Neural cell (in vitro differentiated cells): ENCODE measurements at regions not wholly inside any gene's neighbourhood (a gene's known extent, or its start where the extent isn't known, plus 50 kb on each side); places are given as distances from the start of the nearest gene placed in this dataset.

Experiments
- EP300 ChIP-seq: fragments of 450-650 bp; conservative IDR thresholded peaks from 2 replicates; pipeline ENCODE4 v1.6.1; 2014; ENCODE audit warnings: antibody characterized with exemption, mild to moderate bottlenecking, moderate library complexity; ENCODE audit not compliant: poor library complexity, severe bottlenecking
- EZH2 ChIP-seq: fragments of 200-600, 300-800 bp; shearing (Covaris generic), sonication (generic); IDR thresholded peaks from 2 replicates; pipeline ENCODE4 v1.6.1; 2014; ENCODE audit warnings: antibody characterized with exemption, low read length, borderline replicate concordance, mild to moderate bottlenecking; ENCODE audit not compliant: insufficient read depth, poor library complexity, severe bottlenecking
- POLR2AphosphoS5 ChIP-seq: IDR thresholded peaks from 2 replicates; pipeline ENCODE4 v1.6.1; 2012
- SMC3 ChIP-seq: fragments of 450-650 bp; conservative IDR thresholded peaks from 2 replicates; pipeline ENCODE4 v1.6.1; 2014; ENCODE audit warnings: antibody characterized with exemption, mild to moderate bottlenecking, moderate library complexity; ENCODE audit not compliant: poor library complexity
- TAF1 ChIP-seq: IDR thresholded peaks from 2 replicates; pipeline ENCODE4 v1.6.1; 2012; ENCODE audit warnings: low read depth
- TF ChIP-seq, protein P1 (sequence below): fragments of 450-650 bp; IDR thresholded peaks from 2 replicates; pipeline ENCODE4 v1.5.1; 2014; ENCODE audit warnings: antibody characterized with exemption, mild to moderate bottlenecking, moderate library complexity; ENCODE audit not compliant: poor library complexity, severe bottlenecking

DNA sequence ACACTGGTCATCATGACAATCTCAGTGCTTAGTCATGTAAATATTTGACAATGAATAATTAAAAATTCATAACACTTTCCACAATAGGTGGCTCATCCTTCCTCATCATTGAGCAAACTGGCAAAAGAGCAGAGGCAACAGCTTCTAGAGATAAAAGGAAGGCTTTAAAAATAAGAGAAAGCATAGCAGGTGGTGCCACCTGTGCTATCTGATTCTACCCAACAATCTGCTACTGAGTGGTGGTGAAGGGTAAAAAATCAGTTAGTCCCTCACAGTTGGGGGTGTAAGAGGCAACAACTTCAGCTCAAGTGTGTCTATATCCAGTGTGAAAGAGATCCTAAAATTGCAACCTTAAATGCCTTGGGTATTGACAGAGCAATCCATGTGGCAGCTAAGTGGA lies 280.1 kb upstream of the PPARGC1A start:
- TF ChIP-seq EP300 (no peak), SMC3 (no peak), POLR2AphosphoS5 (peak; percentile 20), TAF1 (no peak), EZH2 (no peak)
- TF ChIP-seq, protein P1, sequence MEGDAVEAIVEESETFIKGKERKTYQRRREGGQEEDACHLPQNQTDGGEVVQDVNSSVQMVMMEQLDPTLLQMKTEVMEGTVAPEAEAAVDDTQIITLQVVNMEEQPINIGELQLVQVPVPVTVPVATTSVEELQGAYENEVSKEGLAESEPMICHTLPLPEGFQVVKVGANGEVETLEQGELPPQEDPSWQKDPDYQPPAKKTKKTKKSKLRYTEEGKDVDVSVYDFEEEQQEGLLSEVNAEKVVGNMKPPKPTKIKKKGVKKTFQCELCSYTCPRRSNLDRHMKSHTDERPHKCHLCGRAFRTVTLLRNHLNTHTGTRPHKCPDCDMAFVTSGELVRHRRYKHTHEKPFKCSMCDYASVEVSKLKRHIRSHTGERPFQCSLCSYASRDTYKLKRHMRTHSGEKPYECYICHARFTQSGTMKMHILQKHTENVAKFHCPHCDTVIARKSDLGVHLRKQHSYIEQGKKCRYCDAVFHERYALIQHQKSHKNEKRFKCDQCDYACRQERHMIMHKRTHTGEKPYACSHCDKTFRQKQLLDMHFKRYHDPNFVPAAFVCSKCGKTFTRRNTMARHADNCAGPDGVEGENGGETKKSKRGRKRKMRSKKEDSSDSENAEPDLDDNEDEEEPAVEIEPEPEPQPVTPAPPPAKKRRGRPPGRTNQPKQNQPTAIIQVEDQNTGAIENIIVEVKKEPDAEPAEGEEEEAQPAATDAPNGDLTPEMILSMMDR = no peak
